Caco-2 (cell line): ENCODE measurements at regions not wholly inside any gene's neighbourhood (a gene's known extent, or its start where the extent isn't known, plus 50 kb on each side); places are given as distances from the start of the nearest gene placed in this dataset.
A peak's percentile ranks its signal among the peaks of the same experiment; 100 is the strongest.
"Not testable (repeated sequence)": the region's sequence is repeated elsewhere in the genome, so short reads cannot be mapped to it uniquely, and the experiment has no call there.

ENCODE experiments used
- BruUV-seq: library from RNA; stranded (reverse); fragments of 400-500 nt; replicated peaks from 2 replicates; lab custom pipeline; 2021; lab: Mats Ljungman, UMichigan
- CTCF ChIA-PET: fragments of 300-600 bp; sonication (Branson Sonifier 250); formaldehyde crosslinking; loops from one replicate; lab custom pipeline; 2022; ENCODE audit warnings: antibody characterized with exemption; lab: Charles Lee
- POLR2A ChIA-PET: fragments of 300-600 bp; sonication (Branson Sonifier 250); formaldehyde crosslinking; loops from one replicate; lab custom pipeline; 2022; ENCODE audit warnings: antibody characterized with exemption; lab: Charles Lee
- DNase-seq, 2 experiments: peaks; one replicate each; pipeline versions ENCODE4 v3.0.0 to v3.0.0-alpha.2; 2020 to 2022
- H3K27me3 ChIP-seq: replicated peaks from 2 replicates; pipeline ENCODE4 v1.6.0; 2011; ENCODE audit warnings: low read length; ENCODE audit not compliant: control insufficient read depth, insufficient read depth
- H3K36me3 ChIP-seq: 2 replicates; pipeline ENCODE4 v1.5.1; 2011; ENCODE audit warnings: low read length; ENCODE audit not compliant: control insufficient read depth, insufficient read depth
- H3K4me1 ChIP-seq: fragments of 250-450 bp; sonication (Bioruptor Pico); 2 replicates; pipeline ENCODE4 v1.5.1; 2020; ENCODE audit warnings: mild to moderate bottlenecking
- H3K4me3 ChIP-seq: 2 replicates; pipeline ENCODE4 v1.5.1; 2011; ENCODE audit warnings: low read depth, mild to moderate bottlenecking, control low read depth, low read length
- H3K9me3 ChIP-seq: fragments of 250-450 bp; sonication (Bioruptor Pico); 2 replicates; pipeline ENCODE4 v1.5.1; 2020; ENCODE audit warnings: mild to moderate bottlenecking, moderate library complexity
- H3K27ac Mint-ChIP-seq: one replicate; pipeline ENCODE4 v1.8.0; 2022; ENCODE audit warnings: mixed read lengths; ENCODE audit not compliant: unreplicated experiment
- H3K27me3 Mint-ChIP-seq: one replicate; pipeline ENCODE4 v1.8.0; 2022; ENCODE audit warnings: mixed read lengths; ENCODE audit not compliant: insufficient read depth, unreplicated experiment
- H3K36me3 Mint-ChIP-seq: one replicate; pipeline ENCODE4 v1.8.0; 2022; ENCODE audit warnings: mild to moderate bottlenecking, mixed read lengths; ENCODE audit not compliant: insufficient read depth, unreplicated experiment
- H3K4me1 Mint-ChIP-seq: one replicate; pipeline ENCODE4 v1.8.0; 2022; ENCODE audit warnings: low read depth, mixed read lengths; ENCODE audit not compliant: unreplicated experiment
- H3K4me3 Mint-ChIP-seq: one replicate; pipeline ENCODE4 v1.8.0; 2022; ENCODE audit warnings: mild to moderate bottlenecking, moderate library complexity, mixed read lengths; ENCODE audit not compliant: unreplicated experiment
- H3K9me3 Mint-ChIP-seq: one replicate; pipeline ENCODE4 v1.8.0; 2022; ENCODE audit warnings: mixed read lengths; ENCODE audit not compliant: unreplicated experiment
- CTCF ChIP-seq, 2 experiments: fragments of 200-600 bp in 1 of 2; IDR thresholded peaks; 1 replicate in 1 of 2; 2 replicates in 1 of 2; pipeline versions ENCODE4 v1.5.1 to v1.8.0; 2011 to 2022; ENCODE audit warnings: antibody characterized with exemption in 1 of 2, control low read depth in 1 of 2, inconsistent platforms in 1 of 2, low read depth in 1 of 2, low read length in 1 of 2, mild to moderate bottlenecking in 1 of 2, moderate library complexity in 1 of 2; ENCODE audit not compliant: insufficient read depth in 1 of 2, severe bottlenecking in 1 of 2, unreplicated experiment in 1 of 2
- intact Hi-C: fragments of 100-400 bp; cut with micrococcal nuclease; formaldehyde crosslinking; loops from one replicate; pipeline ENCODE4 v1.10.0; 2022; ENCODE audit not compliant: unreplicated experiment

- intact Hi-C loops, result no loop called here
- BruUV-seq, result no TSS peak
- no peak overlapping the region for H3K4me3 Mint-ChIP-seq
- Histone ChIP-seq H3K36me3 (no peaks in the 10 kb centered on the region), H3K4me3 (no peak overlapping the region), H3K27me3 (no peaks in the 10 kb centered on the region), H3K4me1 (no peaks in the 10 kb centered on the region), H3K9me3 (no peaks in the 10 kb centered on the region)
- no peaks in the 10 kb centered on the region for H3K27me3 Mint-ChIP-seq
- no peak overlapping the region for H3K27ac Mint-ChIP-seq
- TF ChIP-seq CTCF (IDR thresholded peaks at IDR 0.05; ENCODE audit: insufficient read depth in 1 of 2, low read depth in 1 of 2, low read length in 1 of 2, severe bottlenecking in 1 of 2, unreplicated experiment in 1 of 2), result no peak
- H3K4me1 Mint-ChIP-seq, result no peaks in the 10 kb centered on the region
- POLR2A ChIA-PET, result no interaction called here
- H3K9me3 Mint-ChIP-seq, result no peaks in the 10 kb centered on the region
- no peaks in the 10 kb centered on the region for H3K36me3 Mint-ChIP-seq
- no peak for DNase-seq
- CTCF ChIA-PET, result no interaction called here
Observed at GRCh38 chr2:184057910-184058309, 540.4 kb upstream of the ZNF804A start.

GRCh38 chr2:184060268-184060667 is 538.1 kb upstream of the ZNF804A start:
- H3K36me3 Mint-ChIP-seq, H3K36me3 ChIP-seq, H3K27ac Mint-ChIP-seq, intact Hi-C loops, BruUV-seq, H3K4me3 ChIP-seq, DNase-seq, H3K4me3 Mint-ChIP-seq, H3K27me3 ChIP-seq, POLR2A ChIA-PET, H3K9me3 Mint-ChIP-seq, CTCF ChIA-PET, H3K4me1 Mint-ChIP-seq, H3K9me3 ChIP-seq, H3K4me1 ChIP-seq, H3K27me3 Mint-ChIP-seq: not testable (repeated sequence)

- intact Hi-C loops, result loop anchor here (1.0 kb wide), 1 partner anchor 296 kb away; no protein-coding TSS in a partner anchor
Observed at GRCh38 chr2:184067502-184067901, 530.8 kb upstream of the ZNF804A start.

More at GRCh38 chr2:184067502-184067901, 530.8 kb upstream of the ZNF804A start:
- no peak overlapping the region for H3K27ac Mint-ChIP-seq
- no peaks in the 10 kb centered on the region for H3K9me3 Mint-ChIP-seq
- TF ChIP-seq CTCF (IDR thresholded peaks at IDR 0.05; ENCODE audit: insufficient read depth in 1 of 2, low read depth in 1 of 2, low read length in 1 of 2, severe bottlenecking in 1 of 2, unreplicated experiment in 1 of 2), result peak in 1 of 2 experiments; percentile 10
- H3K27me3 ChIP-seq, result no peaks in the 10 kb centered on the region
- H3K4me1 ChIP-seq, result no peaks in the 10 kb centered on the region
- no peaks in the 10 kb centered on the region for H3K36me3 Mint-ChIP-seq
- H3K4me3 Mint-ChIP-seq, result no peak overlapping the region
- CTCF ChIA-PET, result no interaction called here
- H3K27me3 Mint-ChIP-seq, result peaks cover 7% of the 10 kb centered on the region
- no peaks in the 10 kb centered on the region for H3K4me1 Mint-ChIP-seq
- POLR2A ChIA-PET, result no interaction called here
- H3K4me3 ChIP-seq, result no peak overlapping the region
- H3K9me3 ChIP-seq, result no peaks in the 10 kb centered on the region
- no peak for DNase-seq
- no TSS peak for BruUV-seq
- no peaks in the 10 kb centered on the region for H3K36me3 ChIP-seq
